ENCODE measurements at regions not wholly inside any gene's neighbourhood (a gene's known extent, or its start where the extent isn't known, plus 50 kb on each side); places are given as distances from the start of the nearest gene placed in this dataset.

DNA sequence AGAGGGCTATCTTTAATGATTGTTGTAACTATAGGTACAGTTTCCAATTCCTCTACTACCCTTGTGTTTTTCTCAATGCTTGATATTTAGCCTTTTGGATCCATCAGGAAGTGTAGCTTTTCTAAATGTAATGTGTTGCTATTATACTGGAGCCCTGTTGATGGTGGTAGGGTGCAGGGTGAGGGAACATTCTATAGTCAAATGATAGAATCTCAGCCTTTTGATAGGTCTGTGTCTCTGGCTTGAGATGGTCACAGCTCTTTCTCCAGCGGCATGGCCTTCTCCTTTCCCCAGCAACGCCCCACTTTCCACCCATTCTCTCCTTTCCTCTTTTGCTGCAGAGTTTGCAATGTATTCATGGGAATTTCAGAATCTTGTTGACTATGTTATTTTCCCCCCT is 398.6 kb downstream of the RERGL start:
- DNase-seq = no peak

More for the DNA sequence above, 398.6 kb downstream of the RERGL start:
- H2BK12ac ChIP-seq (ENCODE audit: insufficient read length, low read depth, low read length) = no peak overlapping the region
- Mint-ChIP-seq H3K36me3 (ENCODE audit: insufficient read depth in 1 of 3, low read depth in 3 of 3) (no peaks in the 10 kb centered on the region), H3K27ac (0 out of 7 replicates have a peak overlapping the region, but pooled peaks of 1 of the 3 experiments have one; percentile 27), H3K4me3 (no peak overlapping the region), H3K4me1 (peaks cover 10 to 13% of the 10 kb centered on the region in 2 experiments), H3K27me3 (ENCODE audit: low read depth) (no peaks in the 10 kb centered on the region; the same call in 1 of the 2 replicates), H3K9me3 (no peaks in the 10 kb centered on the region)
- no peak overlapping the region for H3K18ac ChIP-seq (ENCODE audit: insufficient read length, low read depth, low read length)
- no peak overlapping the region for H3K56ac ChIP-seq (ENCODE audit: insufficient read length, low read depth, low read length)
- no peaks in the 10 kb centered on the region for H3K79me2 ChIP-seq (ENCODE audit: insufficient read depth, low read length)
- no peak overlapping the region for H2BK20ac ChIP-seq (ENCODE audit: low read depth, low read length, poor library complexity, severe bottlenecking)
- peak overlapping the region; percentile 53 for H3T11ph ChIP-seq (ENCODE audit: low read length)
- H2BK120ac ChIP-seq (ENCODE audit: low read depth, low read length, poor library complexity, severe bottlenecking) = no peak overlapping the region
- H3K79me1 ChIP-seq (ENCODE audit: insufficient read depth, low read depth, low read length, poor library complexity, severe bottlenecking) = no peaks in the 10 kb centered on the region
- H4K5ac ChIP-seq (ENCODE audit: insufficient read length, low read depth, low read length) = no peak overlapping the region
- no peak overlapping the region for H2AK5ac ChIP-seq (ENCODE audit: insufficient read length, low read length)
- no peak overlapping the region for H3K4me2 ChIP-seq (ENCODE audit: insufficient read depth, insufficient read length, low read length)
- no peaks in the 10 kb centered on the region for H3K27me3 ChIP-seq (ENCODE audit: insufficient read depth, low read length)
- peak overlapping the region; percentile 22 for H2AFZ ChIP-seq (ENCODE audit: low read length)
- no peak overlapping the region for H2BK15ac ChIP-seq (ENCODE audit: low read depth, low read length)
- no peak overlapping the region for H4K91ac ChIP-seq (ENCODE audit: insufficient read length, low read depth, low read length)
- no peaks in the 10 kb centered on the region for H3K23me2 ChIP-seq (ENCODE audit: insufficient read length, low read depth, low read length, poor library complexity, severe bottlenecking)
- H4K20me1 ChIP-seq (ENCODE audit: control insufficient read depth, insufficient read depth, insufficient read length) = no peaks in the 10 kb centered on the region
- H3K23ac ChIP-seq (ENCODE audit: insufficient read length, low read depth, low read length) = no peak overlapping the region
- no peak overlapping the region for H3K14ac ChIP-seq (ENCODE audit: insufficient read depth, low read length)
- H2BK5ac ChIP-seq (ENCODE audit: insufficient read length, low read length) = no peak overlapping the region
- no peak overlapping the region for H3K4ac ChIP-seq (ENCODE audit: low read depth, low read length)
- no peak overlapping the region for H3K9ac ChIP-seq (ENCODE audit: extremely low read depth, insufficient read length, low read length)
- TF ChIP-seq, protein P1, sequence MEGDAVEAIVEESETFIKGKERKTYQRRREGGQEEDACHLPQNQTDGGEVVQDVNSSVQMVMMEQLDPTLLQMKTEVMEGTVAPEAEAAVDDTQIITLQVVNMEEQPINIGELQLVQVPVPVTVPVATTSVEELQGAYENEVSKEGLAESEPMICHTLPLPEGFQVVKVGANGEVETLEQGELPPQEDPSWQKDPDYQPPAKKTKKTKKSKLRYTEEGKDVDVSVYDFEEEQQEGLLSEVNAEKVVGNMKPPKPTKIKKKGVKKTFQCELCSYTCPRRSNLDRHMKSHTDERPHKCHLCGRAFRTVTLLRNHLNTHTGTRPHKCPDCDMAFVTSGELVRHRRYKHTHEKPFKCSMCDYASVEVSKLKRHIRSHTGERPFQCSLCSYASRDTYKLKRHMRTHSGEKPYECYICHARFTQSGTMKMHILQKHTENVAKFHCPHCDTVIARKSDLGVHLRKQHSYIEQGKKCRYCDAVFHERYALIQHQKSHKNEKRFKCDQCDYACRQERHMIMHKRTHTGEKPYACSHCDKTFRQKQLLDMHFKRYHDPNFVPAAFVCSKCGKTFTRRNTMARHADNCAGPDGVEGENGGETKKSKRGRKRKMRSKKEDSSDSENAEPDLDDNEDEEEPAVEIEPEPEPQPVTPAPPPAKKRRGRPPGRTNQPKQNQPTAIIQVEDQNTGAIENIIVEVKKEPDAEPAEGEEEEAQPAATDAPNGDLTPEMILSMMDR (conservative IDR thresholded peaks at IDR 0.05) = no peak
- WGBS (ENCODE audit: extremely low coverage, insufficient read length, low lambda C conversion rate) = no CpG with 5 or more reads among the region's 2 CpGs
- no peak overlapping the region for H3K27ac ChIP-seq (ENCODE audit: insufficient read length, low read depth, low read length)
- no peaks in the 10 kb centered on the region for H3K9me3 ChIP-seq (ENCODE audit: control insufficient read depth, low read depth, low read length)
- H4K8ac ChIP-seq (replicated peaks; ENCODE audit: insufficient read length, low read depth, low read length) = no peak overlapping the region
- no peaks in the 10 kb centered on the region; the same call in 1 of the 2 replicates for H3K4me1 ChIP-seq (ENCODE audit: insufficient read depth, low read length)
